SK-N-MC (cell line): ENCODE measurements at regions not wholly inside any gene's neighbourhood (a gene's known extent, or its start where the extent isn't known, plus 50 kb on each side); places are given as distances from the start of the nearest gene placed in this dataset.

Experiments used
- EZH2 ChIP-seq: fragments of 200-600 bp; sonication (generic); IDR thresholded peaks from one replicate; pipeline ENCODE4 v1.6.1; 2017; ENCODE audit warnings: antibody characterized with exemption
- POLR2AphosphoS5 ChIP-seq: IDR thresholded peaks from 2 replicates; pipeline ENCODE4 v1.6.1; 2012; ENCODE audit warnings: mild to moderate bottlenecking, low read depth, low read length, borderline replicate concordance

- TF ChIP-seq EZH2 (no peak), POLR2AphosphoS5 (no peak)
These were observed 375.7 kb downstream of the TDRD3 start for GRCh38 chr13:60772726-60773125.
